HG03442 (cell line): ENCODE measurements at regions not wholly inside any gene's neighbourhood (a gene's known extent, or its start where the extent isn't known, plus 50 kb on each side); places are given as distances from the start of the nearest gene placed in this dataset.

Experiments used
- ATAC-seq: cut with Tn5 transposase; IDR thresholded peaks from one replicate; pipeline ENCODE4 v1.9.1; 2021; ENCODE audit warnings: mild to moderate bottlenecking, moderate library complexity; ENCODE audit not compliant: unreplicated experiment

GRCh38 chr2:51633073-51633472 lies 601.1 kb upstream of the NRXN1 start:
- no peak for ATAC-seq

DNA sequence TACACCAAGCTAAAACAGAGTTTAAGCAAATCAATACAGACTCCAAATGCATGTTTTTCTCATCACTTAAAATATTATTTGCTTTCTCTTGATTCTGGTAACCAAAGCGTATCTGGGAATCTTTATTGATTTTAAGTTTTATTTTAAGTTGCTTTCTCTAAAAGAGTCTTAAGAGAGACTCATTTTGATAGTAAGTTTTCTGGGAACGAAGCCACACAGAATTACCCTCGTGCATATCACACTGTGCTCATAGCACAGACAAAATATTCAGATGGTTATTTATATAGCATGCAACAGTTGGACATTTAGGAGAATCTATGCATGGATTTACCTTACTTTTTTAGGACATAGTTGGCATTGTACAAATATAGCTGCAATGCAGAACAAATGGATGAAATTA lies 597.5 kb upstream of the NRXN1 start:
- no peak for ATAC-seq

DNA sequence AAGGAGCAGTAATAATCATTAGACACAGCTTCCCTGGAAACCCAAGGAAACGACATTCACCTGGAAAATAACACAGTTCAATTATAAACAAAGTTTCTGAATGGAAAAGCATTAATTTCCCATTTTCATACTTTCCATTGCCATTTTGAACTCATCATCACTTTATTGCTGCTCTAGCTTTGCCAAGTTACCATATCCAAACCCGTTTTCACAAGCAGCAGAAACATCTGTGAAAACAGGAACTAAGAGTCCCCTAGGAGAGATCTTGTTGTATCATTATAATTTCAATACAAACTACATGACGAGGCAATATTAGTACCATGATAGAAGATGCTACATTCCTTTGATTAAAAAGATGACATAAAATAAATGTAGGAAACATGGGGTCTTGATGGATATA lies 597.0 kb upstream of the NRXN1 start:
- no peak for ATAC-seq

GRCh38 chr2:51624995-51625394 lies 593.1 kb upstream of the NRXN1 start:
- ATAC-seq = no peak

- ATAC-seq = no peak
Measured at GRCh38 chr2:51620796-51621195, 588.9 kb upstream of the NRXN1 start.

DNA sequence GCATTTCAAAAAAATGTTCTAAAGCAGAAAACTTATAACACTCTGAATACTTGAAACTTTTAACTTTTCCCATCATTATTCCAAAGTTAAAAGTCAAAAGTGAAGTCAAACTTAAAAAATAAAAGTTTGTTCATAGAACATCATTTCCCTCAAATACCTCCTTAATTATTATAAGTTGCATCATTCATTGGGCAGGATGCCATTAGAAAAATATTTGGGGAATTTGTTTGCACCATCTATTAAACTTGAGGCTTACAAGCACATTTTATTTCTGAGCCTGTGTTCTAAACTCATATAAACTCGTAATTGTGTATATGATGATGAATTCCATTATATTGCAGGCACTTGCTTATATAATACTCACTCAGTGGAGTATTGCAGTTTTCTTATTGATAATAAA lies 588.0 kb upstream of the NRXN1 start:
- no peak for ATAC-seq

- no peak for ATAC-seq
Measured at GRCh38 chr2:51612387-51612786, 580.5 kb upstream of the NRXN1 start.

DNA sequence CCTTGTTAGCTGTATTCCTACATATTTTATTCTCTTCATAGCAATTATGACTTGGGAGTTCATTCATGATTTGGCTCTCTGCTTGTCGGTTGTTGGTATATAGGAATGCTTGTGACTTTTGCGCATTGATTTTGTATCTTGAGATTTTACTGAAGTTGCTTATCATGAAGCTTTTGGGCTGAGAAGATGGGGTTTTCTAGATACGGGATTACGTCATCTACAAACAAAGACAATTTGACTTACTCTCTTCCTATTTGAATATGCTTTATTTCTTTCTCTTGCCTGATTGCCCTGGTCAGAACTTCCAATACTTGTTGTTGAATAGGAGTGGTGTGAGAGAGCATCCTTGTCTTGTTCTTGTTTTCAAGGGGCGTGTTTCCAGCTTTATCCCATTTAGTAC lies 569.8 kb upstream of the NRXN1 start:
- ATAC-seq = no peak

GRCh38 chr2:51597086-51597485 lies 565.2 kb upstream of the NRXN1 start:
- no peak for ATAC-seq

- no peak for ATAC-seq
Measured at GRCh38 chr2:51595836-51596235, 563.9 kb upstream of the NRXN1 start.

- no peak for ATAC-seq
Measured at GRCh38 chr2:51581636-51582267, 549.8 kb upstream of the NRXN1 start.

DNA sequence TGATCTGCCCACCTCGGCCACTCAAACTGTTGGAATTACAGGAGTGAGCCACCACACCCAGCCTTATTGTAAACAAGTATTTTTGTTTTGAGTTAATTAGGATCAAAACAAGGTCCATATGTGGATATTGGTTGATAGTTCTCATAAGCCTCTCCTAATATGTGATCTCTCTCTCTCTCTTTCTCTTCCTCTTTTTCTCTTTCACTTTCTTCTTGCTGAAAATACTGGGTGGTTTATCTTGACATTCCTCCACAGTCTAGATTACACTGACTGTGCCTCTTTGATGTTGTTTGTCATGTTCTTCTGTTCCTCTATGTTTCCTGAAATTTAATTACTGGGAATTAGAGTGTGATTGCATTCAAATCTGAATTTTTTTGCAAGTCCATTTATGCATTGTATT lies 547.5 kb upstream of the NRXN1 start:
- ATAC-seq = no peak

DNA sequence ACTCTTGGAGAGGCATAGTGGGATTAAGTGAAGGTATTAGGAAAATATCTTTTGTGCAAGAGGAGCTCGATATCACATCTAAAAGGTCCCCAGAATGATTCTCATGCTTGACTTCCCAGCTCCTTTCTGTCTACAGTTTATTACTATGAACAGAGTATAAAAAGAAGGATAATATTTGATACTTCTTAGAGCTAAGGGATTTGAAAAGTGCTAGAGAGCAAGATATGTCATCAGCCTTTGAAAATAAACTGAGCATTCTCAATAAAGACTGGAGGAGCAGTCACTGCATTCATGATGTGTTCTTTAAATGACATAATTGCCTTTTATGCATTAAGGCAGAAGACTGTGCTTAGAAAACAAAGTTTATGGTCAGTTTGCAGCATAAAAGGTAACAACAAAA lies 543.2 kb upstream of the NRXN1 start:
- no peak for ATAC-seq

DNA sequence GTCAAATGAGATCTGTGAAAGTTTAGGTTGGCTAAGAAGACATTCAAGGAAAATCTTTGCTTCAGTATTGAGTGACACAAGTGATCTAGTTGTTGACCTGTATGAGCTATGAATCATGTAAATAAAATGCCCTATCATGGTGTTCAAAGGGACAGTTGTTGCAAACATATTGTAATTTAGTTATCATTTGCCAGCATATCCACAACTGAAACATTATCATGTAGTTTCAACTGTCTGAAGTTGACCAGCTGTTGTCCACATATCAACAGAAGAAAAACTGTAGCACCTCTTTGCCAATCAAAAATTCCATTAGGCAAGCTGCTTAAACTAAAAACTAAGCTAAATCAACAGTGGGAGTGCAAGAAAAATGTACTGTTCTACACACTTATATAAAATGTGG lies 527.1 kb upstream of the NRXN1 start:
- no peak for ATAC-seq

- ATAC-seq = no peak
Measured at GRCh38 chr2:51553476-51553875, 521.5 kb upstream of the NRXN1 start.

- ATAC-seq = no peak
Measured at GRCh38 chr2:51535763-51536162, 503.8 kb upstream of the NRXN1 start.

DNA sequence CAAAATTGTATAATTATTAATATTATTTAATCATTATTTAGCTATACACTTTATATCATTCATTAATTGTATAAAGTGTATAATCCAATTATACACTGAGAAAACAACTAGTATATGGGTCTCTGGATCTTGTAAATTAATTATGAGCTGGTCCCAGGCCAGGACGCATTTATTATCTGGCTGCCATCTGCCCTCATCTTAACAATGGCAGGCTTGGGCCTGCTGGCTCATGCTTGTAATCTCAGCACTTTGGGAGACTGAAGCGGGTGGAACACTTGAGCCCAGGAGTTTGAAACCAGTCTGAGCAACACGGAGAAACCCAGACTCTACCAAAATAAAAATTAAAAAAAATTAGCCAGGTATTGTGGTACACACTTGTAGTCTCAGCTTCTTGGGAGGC lies 502.2 kb upstream of the NRXN1 start:
- no peak for ATAC-seq

DNA sequence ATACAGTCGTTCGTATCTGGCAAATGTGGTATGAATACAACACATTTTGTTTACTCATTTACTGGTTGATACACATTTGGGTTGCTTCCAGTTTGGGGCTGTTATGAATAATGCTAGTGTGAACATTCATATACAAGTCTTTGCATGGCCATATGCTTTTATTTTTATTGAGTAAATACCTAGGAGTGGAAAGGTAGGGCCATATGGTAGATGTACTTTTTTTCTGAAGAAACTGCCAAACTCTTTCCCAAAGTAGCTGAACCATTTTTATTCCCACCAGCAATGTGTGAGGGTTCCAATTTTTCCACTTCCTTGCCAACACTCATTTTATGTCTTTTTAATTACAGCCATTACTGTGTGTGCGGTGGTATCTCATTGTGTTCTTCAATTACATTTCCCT lies 496.2 kb upstream of the NRXN1 start:
- no peak for ATAC-seq

- ATAC-seq = no peak
Measured at GRCh38 chr2:51526766-51527165, 494.8 kb upstream of the NRXN1 start.

DNA sequence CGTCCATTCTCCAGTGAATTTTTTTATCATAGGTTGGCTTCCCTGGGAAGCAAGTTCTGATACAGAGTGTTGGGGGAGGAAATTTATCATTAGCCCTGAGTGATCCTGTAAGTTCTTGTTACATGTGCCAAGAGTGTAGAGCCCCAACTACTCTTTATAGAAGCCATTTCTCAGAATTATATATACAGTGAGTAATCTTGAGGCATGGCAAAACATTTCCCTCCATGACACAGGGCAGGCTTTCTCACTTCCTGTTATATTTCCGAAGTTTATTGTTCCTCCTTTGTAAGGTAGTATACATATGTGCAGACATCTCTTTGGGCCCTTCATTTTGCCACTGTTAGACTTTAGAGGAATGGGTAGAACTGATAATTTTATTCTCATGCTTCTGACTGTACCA lies 484.7 kb upstream of the NRXN1 start:
- no peak for ATAC-seq

DNA sequence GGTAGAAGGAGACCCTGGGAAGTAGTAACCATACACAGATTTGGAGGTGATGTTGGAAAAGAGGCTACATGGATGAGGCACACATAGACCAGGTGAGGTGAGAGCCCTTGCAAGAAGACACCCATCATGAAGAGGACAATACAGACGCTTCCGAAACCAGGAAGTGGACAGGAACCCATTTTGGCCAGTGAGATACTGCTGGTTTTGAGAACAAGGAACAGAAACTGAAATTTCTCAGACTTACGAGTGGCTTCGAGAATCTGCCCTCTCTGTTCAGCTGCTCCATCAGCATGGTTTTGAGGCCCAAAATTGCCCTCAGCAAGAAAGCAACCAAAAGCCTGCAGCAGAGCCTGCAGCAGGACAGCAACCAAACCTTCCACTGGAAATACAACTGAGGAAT lies 479.1 kb upstream of the NRXN1 start:
- ATAC-seq = no peak

- no peak for ATAC-seq
Measured at GRCh38 chr2:51510303-51510702, 478.4 kb upstream of the NRXN1 start.

DNA sequence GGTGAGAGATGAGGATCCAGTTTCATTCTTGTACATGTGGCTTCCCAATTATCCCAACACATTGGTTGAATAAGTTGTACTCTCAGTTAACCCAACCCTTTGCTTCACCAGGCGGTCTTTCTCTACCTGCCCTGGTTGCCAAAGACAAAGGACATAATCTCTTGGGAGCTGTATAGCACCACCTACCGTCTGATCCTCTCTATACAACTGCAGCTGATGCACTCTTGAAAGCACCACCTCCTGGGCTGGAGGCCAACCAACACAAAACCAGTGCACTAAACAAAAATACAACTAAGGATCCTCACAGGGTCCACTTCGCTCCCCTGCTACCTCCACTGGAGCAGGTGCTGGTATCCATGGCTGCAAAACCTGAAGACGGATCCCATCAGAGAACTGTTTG lies 473.6 kb upstream of the NRXN1 start:
- ATAC-seq = no peak
